DND-41 (cell line): ENCODE measurements at regions not wholly inside any gene's neighbourhood (a gene's known extent, or its start where the extent isn't known, plus 50 kb on each side); places are given as distances from the start of the nearest gene placed in this dataset.

Experiments
- CTCF ChIP-seq: IDR thresholded peaks from 2 replicates; pipeline ENCODE4 v1.5.1; 2012; ENCODE audit warnings: borderline replicate concordance, low read length, moderate library complexity, mild to moderate bottlenecking; ENCODE audit not compliant: poor library complexity, severe bottlenecking; ENCODE audit errors: extremely low read depth
- EZH2 ChIP-seq: IDR thresholded peaks from 3 replicates; pipeline ENCODE4 v1.6.1; 2012; ENCODE audit warnings: borderline replicate concordance, low read depth, mild to moderate bottlenecking, moderate library complexity, low read length, inconsistent platforms; ENCODE audit not compliant: severe bottlenecking

- TF ChIP-seq CTCF (no peak), EZH2 (no peak)
Measured at GRCh38 chr6:168212362-168212761, 107.2 kb downstream of the DACT2 start.
